ENCODE measurements at regions not wholly inside any gene's neighbourhood (a gene's known extent, or its start where the extent isn't known, plus 50 kb on each side); places are given as distances from the start of the nearest gene placed in this dataset.

GRCh38 chr20:48541581-48542071 is 286.2 kb downstream of the PREX1 start (continued):
- TF ChIP-seq EED (IDR thresholded peaks at IDR 0.05; ENCODE audit: low read depth) (peak; percentile 98), CREB1 (IDR thresholded peaks at IDR 0.05; ENCODE audit: low read depth) (peak; percentile 44; the same call in 1 of the 2 replicates), PKNOX1 (IDR thresholded peaks at IDR 0.05) (peak; percentile 58; the same call in 1 of the 2 replicates), SREBF1 (IDR thresholded peaks at IDR 0.05; ENCODE audit: low read length) (no peak), ZNF24 (IDR thresholded peaks at IDR 0.05) (no peak), ETV6 (conservative IDR thresholded peaks at IDR 0.05 in 1 of 2, IDR thresholded peaks at IDR 0.05 in 1 of 2; ENCODE audit: borderline replicate concordance in 1 of 2, low read depth in 1 of 2) (0 out of 4 replicates have a peak, but pooled peaks of 1 of the 2 experiments have one; percentile 31), HCFC1 (IDR thresholded peaks at IDR 0.05; ENCODE audit: low read length) (no peak), ZZZ3 (IDR thresholded peaks at IDR 0.05; ENCODE audit: control insufficient read depth, insufficient read length, low read depth) (no peak), CEBPZ (IDR thresholded peaks at IDR 0.05; ENCODE audit: low read depth, low read length) (no peak), NFYA (IDR thresholded peaks at IDR 0.05; ENCODE audit: borderline replicate concordance, low read depth, low read length) (no peak), ZBTB4 (CRISPR knock-in tag; IDR thresholded peaks at IDR 0.05) (no peak), BACH1 (IDR thresholded peaks at IDR 0.05; ENCODE audit: borderline replicate concordance) (no peak), TCF3 (IDR thresholded peaks at IDR 0.05; ENCODE audit: borderline replicate concordance, insufficient read depth, low read depth, low read length) (peak; percentile 69), KLF5 (IDR thresholded peaks at IDR 0.05; ENCODE audit: partially characterized antibody) (no peak), GATAD2B (conservative IDR thresholded peaks at IDR 0.05; ENCODE audit: low read depth) (0 out of 2 replicates have a peak, but pooled peaks have one; percentile 58), MEF2B (IDR thresholded peaks at IDR 0.05; ENCODE audit: partially characterized antibody, poor library complexity, severe bottlenecking) (peak; percentile 95), PAX8 (IDR thresholded peaks at IDR 0.05) (no peak), ZBTB40 (IDR thresholded peaks at IDR 0.05; ENCODE audit: borderline replicate concordance) (no peak), RFX5 (IDR thresholded peaks at IDR 0.05; ENCODE audit: low read depth, low read length) (no peak)
